Endodermal cell (in vitro differentiated cells): ENCODE measurements at regions not wholly inside any gene's neighbourhood (a gene's known extent, or its start where the extent isn't known, plus 50 kb on each side); places are given as distances from the start of the nearest gene placed in this dataset.

Experiments
- DNase-seq: peaks from one replicate; pipeline ENCODE4 v3.0.0-alpha.2; 2017
- H3K27ac ChIP-seq: 2 replicates; pipeline ENCODE4 v1.5.1; 2013; ENCODE audit warnings: mild to moderate bottlenecking, low read depth, low read length, moderate library complexity
- H3K27me3 ChIP-seq: 2 replicates; pipeline ENCODE4 v1.6.1; 2013; ENCODE audit warnings: mild to moderate bottlenecking, low read length, moderate library complexity; ENCODE audit not compliant: insufficient read depth, control insufficient read depth, poor library complexity, severe bottlenecking
- H3K36me3 ChIP-seq: 2 replicates; pipeline ENCODE4 v1.7.0; 2013; ENCODE audit warnings: mild to moderate bottlenecking, low read length, moderate library complexity; ENCODE audit not compliant: control insufficient read depth, insufficient read depth
- H3K4me1 ChIP-seq: one replicate; pipeline ENCODE4 v1.7.0; 2013; ENCODE audit warnings: low read length; ENCODE audit not compliant: control insufficient read depth, insufficient read depth
- H3K4me3 ChIP-seq: 2 replicates; pipeline ENCODE4 v1.5.1; 2013; ENCODE audit warnings: mild to moderate bottlenecking, low read length, moderate library complexity
- H3K9ac ChIP-seq: 2 replicates; pipeline ENCODE4 v1.6.1; 2013; ENCODE audit warnings: mild to moderate bottlenecking, low read length, moderate library complexity; ENCODE audit not compliant: poor library complexity, severe bottlenecking; ENCODE audit errors: extremely low read depth
- H3K9me3 ChIP-seq: 2 replicates; pipeline ENCODE4 v1.6.1; 2013; ENCODE audit warnings: mild to moderate bottlenecking, low read length, moderate library complexity; ENCODE audit not compliant: control insufficient read depth
- H3K27ac Mint-ChIP-seq: 2 replicates; pipeline ENCODE4 v1.8.0; 2020; ENCODE audit warnings: mixed read lengths
- H3K27me3 Mint-ChIP-seq: 2 replicates; pipeline ENCODE4 v1.8.0; 2021; ENCODE audit warnings: mild to moderate bottlenecking, mixed read lengths; ENCODE audit not compliant: insufficient read depth
- H3K36me3 Mint-ChIP-seq: 2 replicates; pipeline ENCODE4 v1.8.0; 2020; ENCODE audit warnings: low read depth, mixed read lengths
- H3K4me1 Mint-ChIP-seq: 2 replicates; pipeline ENCODE4 v1.8.0; 2020; ENCODE audit warnings: mixed read lengths
- H3K4me3 Mint-ChIP-seq: 2 replicates; pipeline ENCODE4 v1.8.0; 2020; ENCODE audit warnings: mild to moderate bottlenecking, moderate library complexity, mixed read lengths
- H3K9me3 Mint-ChIP-seq: 2 replicates; pipeline ENCODE4 v1.8.0; 2020; ENCODE audit warnings: mild to moderate bottlenecking, mixed read lengths
- CTCF ChIP-seq: fragments of 200-600 bp; sonication (generic); conservative IDR thresholded peaks from 2 replicates; pipeline ENCODE4 v1.5.0; 2021; ENCODE audit warnings: antibody characterized with exemption, mild to moderate bottlenecking
- WGBS, 2 experiments: methylation state at CpG; one replicate each; pipeline versions ENCODE4 v1.1.5 to v1.1.7; 2013; ENCODE audit warnings: missing lambda C conversion rate in 2 of 2, mixed read lengths in 1 of 2; ENCODE audit not compliant: insufficient coverage in 1 of 2, insufficient read length in 1 of 2; 5-methylcytosine and 5-hydroxymethylcytosine counted together

- H3K9me3 ChIP-seq: no peaks in the 10 kb centered on the region
- WGBS, 2 experiments: 90 to 100% methylated on average over 4 to 6 of the region's 6 CpGs
- H3K36me3 ChIP-seq: no peaks in the 10 kb centered on the region
- Mint-ChIP-seq H3K9me3 (no peaks in the 10 kb centered on the region), H3K27me3 (no peaks in the 10 kb centered on the region), H3K4me1 (no peaks in the 10 kb centered on the region), H3K36me3 (no peaks in the 10 kb centered on the region), H3K27ac (no peak overlapping the region), H3K4me3 (no peak overlapping the region)
- TF ChIP-seq CTCF: no peak
- DNase-seq: no peak
- H3K9ac ChIP-seq: no peak overlapping the region
- no peaks in the 10 kb centered on the region for H3K27me3 ChIP-seq
- H3K4me1 ChIP-seq: no peaks in the 10 kb centered on the region
- no peak overlapping the region for H3K4me3 ChIP-seq
- no peak overlapping the region for H3K27ac ChIP-seq
Observed at GRCh38 chr10:106370751-106371150, 793.8 kb downstream of the SORCS1 start.

- H3K9me3 ChIP-seq: no peaks in the 10 kb centered on the region
- H3K4me1 ChIP-seq: no peaks in the 10 kb centered on the region
- peaks cover 2% of the 10 kb centered on the region for H3K4me1 Mint-ChIP-seq
- no peaks in the 10 kb centered on the region for H3K36me3 ChIP-seq
- no peak overlapping the region for H3K9ac ChIP-seq
- no peak overlapping the region for H3K27ac Mint-ChIP-seq
- H3K4me3 ChIP-seq: no peak overlapping the region
- H3K4me3 Mint-ChIP-seq: no peak overlapping the region
- no peak overlapping the region for H3K27ac ChIP-seq
- no peak for DNase-seq
- no peaks in the 10 kb centered on the region for H3K27me3 ChIP-seq
- TF ChIP-seq CTCF: no peak
- no peaks in the 10 kb centered on the region for H3K36me3 Mint-ChIP-seq
- no peaks in the 10 kb centered on the region for H3K9me3 Mint-ChIP-seq
- WGBS, 2 experiments: 93 to 100% methylated on average over 2 of the region's 2 CpGs
- H3K27me3 Mint-ChIP-seq: no peaks in the 10 kb centered on the region
Observed at GRCh38 chr10:106360870-106361269, 803.6 kb downstream of the SORCS1 start.

- H3K9me3 Mint-ChIP-seq: no peaks in the 10 kb centered on the region
- no peaks in the 10 kb centered on the region for H3K36me3 ChIP-seq
- H3K4me1 Mint-ChIP-seq: no peaks in the 10 kb centered on the region
- H3K27ac Mint-ChIP-seq: no peak overlapping the region
- no peaks in the 10 kb centered on the region for H3K36me3 Mint-ChIP-seq
- H3K4me1 ChIP-seq: no peaks in the 10 kb centered on the region
- no peaks in the 10 kb centered on the region for H3K27me3 Mint-ChIP-seq
- H3K4me3 Mint-ChIP-seq: no peak overlapping the region
- no peaks in the 10 kb centered on the region for H3K27me3 ChIP-seq
- no peak overlapping the region for H3K4me3 ChIP-seq
- no peak overlapping the region for H3K27ac ChIP-seq
- peak; percentile 75 for TF ChIP-seq CTCF
- 45 to 80% methylated on average over 1 to 2 of the region's 2 CpGs for WGBS, 2 experiments
- no peak overlapping the region for H3K9ac ChIP-seq
- DNase-seq: peak; percentile 76
- no peaks in the 10 kb centered on the region for H3K9me3 ChIP-seq
Observed at GRCh38 chr10:106355450-106355849, 809.1 kb downstream of the SORCS1 start.
